Thoracic aorta (tissue), 2 donors: ENCODE measurements at regions not wholly inside any gene's neighbourhood (a gene's known extent, or its start where the extent isn't known, plus 50 kb on each side); places are given as distances from the start of the nearest gene placed in this dataset.

Source experiments
- ATAC-seq: fragments of 150-250 bp; one replicate; pipeline ENCODE4 v1.8.0; 2017; ENCODE audit warnings: low read depth; ENCODE audit not compliant: insufficient number of reproducible peaks, low FRiP score
- DNase-seq: peaks from one replicate; pipeline ENCODE4 v3.0.0-alpha.2; 2020; ENCODE audit warnings: low spot score
- H3K27ac ChIP-seq, 2 donors: fragments of 200-600 bp; sonication (generic); 1 replicate in 1 of 2; 2 replicates in 1 of 2; pipeline ENCODE4 v1.5.1; 2016; ENCODE audit warnings: mild to moderate bottlenecking in 2 of 2, moderate library complexity in 2 of 2
- H3K27me3 ChIP-seq: fragments of 200-600 bp; sonication (generic); replicated peaks from 2 replicates; pipeline ENCODE4 v1.6.0; 2016; ENCODE audit warnings: mild to moderate bottlenecking; ENCODE audit not compliant: insufficient read depth
- H3K36me3 ChIP-seq: fragments of 200-600 bp; sonication (generic); one replicate; pipeline ENCODE4 v1.5.1; 2016
- H3K4me1 ChIP-seq, 2 donors: fragments of 200-600 bp; sonication (generic); 1 replicate in 1 of 2; 2 replicates in 1 of 2; pipeline versions ENCODE4 v1.5.1 to v1.6.0; 2016; ENCODE audit warnings: low read depth in 2 of 2, mild to moderate bottlenecking in 1 of 2; ENCODE audit not compliant: control insufficient read depth in 1 of 2
- H3K4me3 ChIP-seq: fragments of 200-600 bp; sonication (generic); 2 replicates; pipeline ENCODE4 v1.5.1; 2016; ENCODE audit warnings: mild to moderate bottlenecking
- H3K9me3 ChIP-seq: fragments of 200-600 bp; sonication (generic); 2 replicates; pipeline ENCODE4 v1.5.1; 2016
- CTCF ChIP-seq: fragments of 200-600 bp; sonication (generic); IDR thresholded peaks from one replicate; pipeline ENCODE4 v1.5.1; 2019; ENCODE audit warnings: antibody characterized with exemption

DNA sequence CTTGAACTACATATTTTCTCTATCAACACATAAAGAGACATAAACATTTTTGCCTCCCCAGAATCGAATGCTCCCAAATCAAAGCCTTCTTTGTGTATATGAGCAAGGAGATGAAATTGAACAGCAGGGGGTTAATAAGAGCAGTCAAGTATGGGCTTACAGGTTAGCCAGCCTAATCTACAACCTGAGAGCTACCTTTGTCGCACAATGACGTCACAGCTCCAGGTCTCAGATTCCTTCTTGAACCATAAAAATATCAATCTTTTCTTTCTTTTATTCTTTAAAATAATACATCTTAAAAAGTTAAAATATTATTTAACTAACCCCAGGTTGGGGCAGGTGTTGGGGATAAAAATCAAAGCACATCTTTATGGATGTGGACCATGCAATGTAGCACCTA lies 482.9 kb upstream of the CDH11 start:
- no peak overlapping the region for H3K27ac ChIP-seq
- DNase-seq (no peak), ATAC-seq (no peak)
- no peaks in the 10 kb centered on the region for H3K27me3 ChIP-seq
- no peak overlapping the region for H3K4me3 ChIP-seq
- no peak for TF ChIP-seq CTCF
- H3K4me1 ChIP-seq = no peaks in the 10 kb centered on the region
- no peaks in the 10 kb centered on the region for H3K9me3 ChIP-seq
- H3K36me3 ChIP-seq = no peaks in the 10 kb centered on the region

DNA sequence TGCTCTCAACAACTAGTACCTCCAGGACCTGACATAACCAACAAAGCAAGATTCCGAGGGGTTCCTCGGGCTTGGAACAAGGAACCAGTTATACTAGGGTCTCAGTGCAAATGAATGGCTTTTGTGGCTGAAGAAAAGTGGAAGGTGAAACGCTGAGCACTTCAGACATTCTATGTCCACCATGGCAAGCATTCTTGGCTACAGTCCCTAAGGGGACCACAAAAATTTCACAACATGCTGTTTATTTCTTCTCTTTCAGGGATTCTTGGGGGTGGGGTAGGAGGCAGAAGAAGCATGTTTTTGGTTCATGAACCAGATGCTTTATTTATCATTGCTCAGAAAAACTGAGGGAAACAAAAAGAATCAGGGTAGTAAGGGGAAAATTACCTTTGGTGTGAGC lies 479.9 kb upstream of the CDH11 start:
- Histone ChIP-seq H3K36me3 (no peaks in the 10 kb centered on the region), H3K4me1 (no peaks in the 10 kb centered on the region), H3K27me3 (no peaks in the 10 kb centered on the region), H3K27ac (no peak overlapping the region), H3K4me3 (no peak overlapping the region), H3K9me3 (no peaks in the 10 kb centered on the region)
- ATAC-seq (no peak), DNase-seq (no peak)
- no peak for TF ChIP-seq CTCF

DNA sequence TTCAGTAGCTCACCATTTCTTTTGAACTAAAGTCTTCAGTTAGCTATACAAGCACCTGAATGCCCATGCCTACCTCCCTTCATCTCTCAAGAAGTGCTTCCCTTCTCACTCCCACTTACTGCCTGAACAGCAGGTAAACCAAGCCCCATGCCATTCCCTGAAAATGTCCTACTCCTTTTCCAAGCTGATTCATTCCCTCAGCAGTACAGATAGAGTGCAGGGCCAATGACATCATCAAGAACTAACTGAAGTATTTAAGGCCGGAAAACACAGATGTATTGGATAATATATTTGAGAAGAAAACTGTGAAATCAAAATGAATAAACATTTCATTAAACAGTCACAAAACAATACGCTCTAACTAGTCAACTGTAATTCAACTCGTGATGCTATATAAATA lies 478.8 kb upstream of the CDH11 start:
- Histone ChIP-seq H3K27ac (no peak overlapping the region), H3K4me3 (no peak overlapping the region), H3K27me3 (no peaks in the 10 kb centered on the region), H3K9me3 (no peaks in the 10 kb centered on the region), H3K4me1 (no peaks in the 10 kb centered on the region), H3K36me3 (no peaks in the 10 kb centered on the region)
- TF ChIP-seq CTCF = no peak
- ATAC-seq = no peak
- DNase-seq = no peak

GRCh38 chr16:65600046-65600445 lies 478.2 kb upstream of the CDH11 start:
- ATAC-seq (no peak), DNase-seq (no peak)
- Histone ChIP-seq H3K36me3 (no peaks in the 10 kb centered on the region), H3K9me3 (no peaks in the 10 kb centered on the region), H3K4me3 (no peak overlapping the region), H3K27me3 (no peaks in the 10 kb centered on the region), H3K4me1 (no peaks in the 10 kb centered on the region), H3K27ac (no peak overlapping the region)
- no peak for TF ChIP-seq CTCF

- no peak for DNase-seq
- Histone ChIP-seq H3K4me1 (no peaks in the 10 kb centered on the region), H3K4me3 (no peak overlapping the region), H3K27me3 (no peaks in the 10 kb centered on the region), H3K36me3 (no peaks in the 10 kb centered on the region), H3K9me3 (no peaks in the 10 kb centered on the region), H3K27ac (no peak overlapping the region)
- no peak for TF ChIP-seq CTCF
- ATAC-seq = no peak
These were observed 476.8 kb upstream of the CDH11 start for GRCh38 chr16:65598621-65599020.
